ENCODE measurements at regions not wholly inside any gene's neighbourhood (a gene's known extent, or its start where the extent isn't known, plus 50 kb on each side); places are given as distances from the start of the nearest gene placed in this dataset.
"Not testable (repeated sequence)": the region's sequence is repeated elsewhere in the genome, so short reads cannot be mapped to it uniquely, and the experiment has no call there.

GRCh38 chr5:160496334-160496733 lies 74.7 kb downstream of the PTTG1 start:
- Histone ChIP-seq H3K9me3 (ENCODE audit: severe bottlenecking) (peaks cover 3% of the 10 kb centered on the region), H3K27ac (no peak overlapping the region), H3K36me3 (no peaks in the 10 kb centered on the region), H3K4me3 (ENCODE audit: low read depth, low read length) (no peak overlapping the region), H3K27me3 (ENCODE audit: insufficient read depth, low read depth, severe bottlenecking) (no peaks in the 10 kb centered on the region)
- no peak for TF ChIP-seq CTCF (IDR thresholded peaks at IDR 0.05; ENCODE audit: low read depth, low read length)
- no peak for DNase-seq

- no peak for DNase-seq
- Histone ChIP-seq H3K9me3 (ENCODE audit: severe bottlenecking) (peaks cover 3% of the 10 kb centered on the region), H3K4me3 (ENCODE audit: low read depth, low read length) (no peak overlapping the region), H3K27me3 (ENCODE audit: insufficient read depth, low read depth, severe bottlenecking) (no peaks in the 10 kb centered on the region), H3K36me3 (no peaks in the 10 kb centered on the region), H3K27ac (no peak overlapping the region)
- no peak for TF ChIP-seq CTCF (IDR thresholded peaks at IDR 0.05; ENCODE audit: low read depth, low read length)
Measured at GRCh38 chr5:160496784-160497183, 75.1 kb downstream of the PTTG1 start.

- no peak overlapping the region for H3K4me3 ChIP-seq (ENCODE audit: low read depth, low read length)
- no peaks in the 10 kb centered on the region for H3K36me3 ChIP-seq
- no peak for DNase-seq
- TF ChIP-seq CTCF (IDR thresholded peaks at IDR 0.05; ENCODE audit: low read depth, low read length): no peak
- peaks cover 3% of the 10 kb centered on the region for H3K9me3 ChIP-seq (ENCODE audit: severe bottlenecking)
- no peaks in the 10 kb centered on the region for H3K27me3 ChIP-seq (ENCODE audit: insufficient read depth, low read depth, severe bottlenecking)
- H3K27ac ChIP-seq: no peak overlapping the region
Measured at GRCh38 chr5:160497878-160498277, 76.2 kb downstream of the PTTG1 start.

- not testable (repeated sequence) for H3K4me3 ChIP-seq (ENCODE audit: low read depth, low read length); H3K27me3 ChIP-seq (ENCODE audit: insufficient read depth, low read depth, severe bottlenecking); H3K27ac ChIP-seq; H3K9me3 ChIP-seq (ENCODE audit: severe bottlenecking); H3K36me3 ChIP-seq; DNase-seq
Measured at GRCh38 chr5:160498441-160499043, 76.9 kb downstream of the PTTG1 start.

- Histone ChIP-seq H3K9me3 (ENCODE audit: severe bottlenecking) (peaks cover 3% of the 10 kb centered on the region), H3K4me3 (ENCODE audit: low read depth, low read length) (no peak overlapping the region), H3K36me3 (no peaks in the 10 kb centered on the region), H3K27ac (no peak overlapping the region), H3K27me3 (ENCODE audit: insufficient read depth, low read depth, severe bottlenecking) (no peaks in the 10 kb centered on the region)
- no peak for TF ChIP-seq CTCF (IDR thresholded peaks at IDR 0.05; ENCODE audit: low read depth, low read length)
- no peak for DNase-seq
Measured at GRCh38 chr5:160500786-160501779, 79.4 kb downstream of the PTTG1 start.

- Histone ChIP-seq H3K27ac (no peak overlapping the region), H3K9me3 (ENCODE audit: severe bottlenecking) (peaks cover 3% of the 10 kb centered on the region), H3K4me3 (ENCODE audit: low read depth, low read length) (no peak overlapping the region), H3K27me3 (ENCODE audit: insufficient read depth, low read depth, severe bottlenecking) (peaks cover 16% of the 10 kb centered on the region), H3K36me3 (no peaks in the 10 kb centered on the region)
- TF ChIP-seq CTCF (IDR thresholded peaks at IDR 0.05; ENCODE audit: low read depth, low read length): no peak
- no peak for DNase-seq
Measured at GRCh38 chr5:160504906-160505305, 83.3 kb downstream of the PTTG1 start.

Measured in WERI-Rb-1 (cell line).